GM21825 (cell line): ENCODE measurements at regions not wholly inside any gene's neighbourhood (a gene's known extent, or its start where the extent isn't known, plus 50 kb on each side); places are given as distances from the start of the nearest gene placed in this dataset.

ENCODE experiments used
- ATAC-seq: cut with Tn5 transposase; IDR thresholded peaks from one replicate; pipeline ENCODE4 v1.9.1; 2021; ENCODE audit warnings: mild to moderate bottlenecking, moderate library complexity; ENCODE audit not compliant: unreplicated experiment

DNA sequence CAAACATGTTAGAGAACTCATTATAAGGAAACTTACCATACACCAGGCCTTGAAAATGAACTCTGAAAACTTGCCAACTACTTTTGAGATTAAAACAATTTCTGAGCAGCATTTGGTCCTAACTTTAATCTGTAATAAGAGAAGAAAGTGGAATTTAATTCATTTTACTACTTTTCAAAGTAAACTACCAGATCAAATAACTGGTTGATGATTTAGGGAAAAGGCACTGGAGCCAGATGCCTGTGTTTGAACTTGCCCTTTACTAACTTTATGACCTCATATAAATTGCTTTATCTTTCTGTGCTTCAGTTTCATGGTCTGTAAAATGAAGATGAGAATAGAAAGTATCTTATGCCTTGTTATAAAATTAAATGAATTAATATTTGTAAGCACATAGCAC is 159.9 kb upstream of the PCDH18 start:
- ATAC-seq, result no peak

DNA sequence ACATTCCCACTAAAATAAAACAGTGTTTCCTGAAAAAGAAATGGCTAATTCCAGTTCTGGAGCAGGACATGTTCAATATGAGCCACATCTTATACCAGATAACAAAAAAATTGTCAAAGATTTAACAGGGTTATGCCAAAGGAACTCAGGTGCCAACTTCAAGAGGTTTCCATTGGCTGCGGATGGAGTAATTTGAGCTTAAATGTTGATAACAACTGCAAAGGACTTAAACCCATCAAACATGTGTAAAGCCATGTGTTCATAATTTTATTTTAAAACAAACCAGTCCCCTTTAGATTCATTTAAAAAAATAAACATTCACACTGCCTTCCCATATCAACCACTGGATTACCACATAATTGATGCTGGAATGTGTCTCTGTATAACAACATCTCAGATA is 156.4 kb upstream of the PCDH18 start:
- no peak for ATAC-seq

DNA sequence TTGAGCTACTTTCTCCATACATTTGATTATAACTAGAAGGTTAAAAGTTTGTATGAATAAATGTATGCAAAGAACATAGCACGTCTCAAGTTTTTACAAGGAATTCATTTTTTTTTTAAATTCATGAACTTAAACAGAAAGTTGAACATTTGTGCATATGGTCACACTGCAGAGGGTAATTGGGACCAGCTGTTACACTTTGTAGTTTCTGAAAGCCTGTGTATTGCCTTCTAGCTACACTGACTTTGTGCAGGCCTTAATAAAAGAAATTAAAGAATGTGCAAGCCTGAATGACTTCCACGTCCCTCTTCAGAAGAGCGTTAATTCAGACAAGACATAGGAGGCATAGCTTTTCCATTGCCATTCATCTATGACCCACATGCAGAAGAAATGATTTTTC is 153.1 kb upstream of the PCDH18 start:
- ATAC-seq, result no peak

DNA sequence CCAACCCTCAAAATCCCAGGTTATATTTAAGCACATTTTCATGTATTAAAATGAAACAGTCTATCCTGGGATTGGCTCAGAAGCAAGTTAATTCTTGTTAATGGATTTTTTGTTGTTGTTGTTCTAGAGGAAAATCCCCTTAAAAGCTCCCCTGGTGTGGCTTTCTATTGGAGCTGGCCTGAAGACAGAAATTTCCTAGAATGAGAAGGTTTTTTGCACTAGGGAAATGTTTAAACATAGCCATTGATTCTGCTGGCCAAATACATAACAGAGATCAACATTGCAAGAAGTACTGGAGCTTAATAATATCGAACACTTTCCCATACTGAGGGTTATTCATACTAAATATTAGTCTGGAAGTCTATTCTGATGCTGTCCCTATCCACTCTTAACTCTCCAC is 148.8 kb upstream of the PCDH18 start:
- no peak for ATAC-seq

DNA sequence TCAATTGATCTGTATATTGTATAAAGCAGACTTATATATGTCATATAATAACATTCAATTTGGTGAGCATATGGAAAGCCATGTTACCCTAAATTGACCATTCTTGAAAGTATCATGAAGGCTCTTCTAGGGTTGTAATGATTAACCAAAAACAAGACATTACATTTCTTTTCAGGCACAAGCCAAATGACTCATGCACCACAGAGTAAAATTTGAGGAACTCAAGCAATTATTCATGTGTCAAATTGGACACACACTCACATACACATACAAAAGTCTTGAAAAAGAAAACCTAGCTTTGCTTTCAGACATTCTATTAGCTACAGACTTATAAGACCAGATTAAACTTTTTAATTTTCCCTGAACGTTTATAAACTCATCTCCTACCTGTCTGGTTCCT is 146.5 kb upstream of the PCDH18 start:
- ATAC-seq, result no peak

DNA sequence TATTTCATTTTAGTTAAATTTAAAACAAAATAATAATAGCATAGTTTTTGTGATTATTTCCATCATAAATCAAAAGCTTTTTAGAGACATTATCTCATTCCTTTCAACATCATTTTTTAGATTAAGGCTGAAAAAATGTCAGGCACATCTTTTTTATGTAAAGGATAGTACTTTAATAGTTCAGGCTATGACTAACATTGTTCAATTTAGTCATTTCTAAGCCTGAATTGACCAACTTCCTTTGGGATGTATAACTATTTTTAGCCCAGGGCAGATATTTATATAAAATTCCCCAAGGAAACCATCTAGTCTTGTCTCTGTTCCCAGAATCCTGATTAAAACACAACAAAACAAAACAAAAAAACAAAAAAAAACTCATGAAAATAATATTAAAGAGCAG is 145.6 kb upstream of the PCDH18 start:
- no peak for ATAC-seq

DNA sequence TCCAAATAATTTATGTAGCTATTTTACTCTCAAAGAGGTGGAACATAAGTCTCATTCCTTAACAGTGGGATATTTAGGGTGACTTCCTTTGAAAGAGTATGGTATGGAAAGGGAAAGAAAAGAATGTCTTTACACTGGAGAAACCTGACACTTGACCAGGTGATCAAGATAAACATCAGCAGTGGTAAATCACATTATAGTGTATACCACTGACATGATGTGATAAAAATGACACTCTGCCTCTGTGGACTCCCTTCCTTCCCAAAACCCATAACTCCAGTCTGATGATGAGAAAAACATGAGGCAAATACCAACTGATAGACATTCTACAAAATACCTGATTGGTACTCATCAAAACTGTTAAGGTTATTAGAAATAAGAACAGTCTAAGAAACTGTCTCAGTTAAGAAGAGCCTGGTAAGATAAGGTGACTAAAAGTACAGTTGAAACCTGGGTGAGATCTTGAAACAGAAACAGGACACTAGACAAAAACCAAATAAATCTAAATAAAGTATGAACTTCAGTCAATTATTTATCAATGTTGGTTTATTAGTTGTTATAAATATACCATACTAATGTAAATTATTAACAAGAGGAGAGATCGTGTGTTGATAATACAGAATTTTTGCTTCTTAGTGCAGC is 144.2 kb upstream of the PCDH18 start:
- no peak for ATAC-seq

DNA sequence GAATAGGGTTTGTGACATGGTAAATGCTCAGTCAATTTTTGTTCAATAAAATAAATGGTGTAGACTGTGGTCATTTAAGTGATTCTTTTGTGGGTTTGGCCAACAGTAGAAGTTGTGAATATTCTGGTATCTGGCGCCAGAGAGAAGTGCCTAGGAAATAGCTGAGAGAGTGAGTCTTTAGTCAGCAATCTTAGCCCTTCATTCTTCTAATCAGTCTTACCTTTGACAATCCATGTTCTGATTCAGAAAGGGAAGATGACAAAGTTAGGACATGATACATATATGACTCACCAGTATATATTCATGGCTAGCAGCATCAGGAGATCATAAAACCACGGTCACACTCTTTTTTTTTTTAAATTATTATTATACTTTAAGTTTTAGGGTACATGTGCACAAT is 141.8 kb upstream of the PCDH18 start:
- no peak for ATAC-seq

DNA sequence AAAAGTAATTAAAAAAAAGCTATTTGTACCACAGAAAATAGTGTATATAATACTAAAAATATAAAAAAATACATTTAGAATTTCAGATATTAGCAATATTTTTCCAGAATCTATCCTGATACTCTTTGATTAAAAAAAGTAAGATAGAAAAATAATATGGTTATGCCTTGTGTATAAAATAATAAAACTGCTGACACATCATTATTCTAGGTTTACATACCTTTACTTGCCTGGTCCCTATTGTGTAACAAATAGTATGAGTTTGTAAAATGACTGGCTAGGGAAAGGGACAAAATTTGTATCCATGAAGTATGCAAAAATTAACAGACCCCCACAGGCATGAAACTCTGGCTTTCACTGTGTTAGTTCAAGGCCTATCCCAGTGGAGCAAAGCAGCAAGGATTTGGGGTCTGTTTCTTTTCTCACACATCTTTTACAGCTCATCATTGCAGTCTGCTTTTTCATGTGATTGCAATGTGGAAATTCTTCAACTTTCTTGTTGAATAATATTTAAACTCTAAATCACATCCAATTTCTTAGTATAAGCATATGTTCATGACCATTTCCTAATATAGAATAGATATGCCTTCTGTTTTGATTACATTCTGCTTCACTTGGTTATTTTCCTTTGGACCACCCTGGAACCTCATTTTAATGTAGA is 136.7 kb upstream of the PCDH18 start:
- ATAC-seq, result no peak

DNA sequence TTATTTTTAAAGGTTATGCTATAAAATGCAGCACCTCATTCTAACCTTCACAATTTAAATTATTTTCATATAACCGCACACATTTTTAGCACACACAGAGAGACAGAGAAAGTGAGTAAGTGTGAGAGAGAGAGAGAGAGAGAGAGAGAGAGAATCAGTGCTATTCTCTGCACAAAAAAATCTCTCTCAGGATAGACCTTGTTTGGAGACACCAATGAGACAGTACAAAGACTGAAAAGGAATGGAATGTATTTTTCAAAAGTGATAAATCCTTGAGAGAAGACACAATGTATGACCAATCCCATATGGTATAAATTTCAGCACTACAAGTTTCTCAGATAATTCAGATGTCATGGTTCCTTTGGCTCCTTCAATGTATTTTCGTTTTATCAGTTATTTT is 132.1 kb upstream of the PCDH18 start:
- ATAC-seq, result no peak

DNA sequence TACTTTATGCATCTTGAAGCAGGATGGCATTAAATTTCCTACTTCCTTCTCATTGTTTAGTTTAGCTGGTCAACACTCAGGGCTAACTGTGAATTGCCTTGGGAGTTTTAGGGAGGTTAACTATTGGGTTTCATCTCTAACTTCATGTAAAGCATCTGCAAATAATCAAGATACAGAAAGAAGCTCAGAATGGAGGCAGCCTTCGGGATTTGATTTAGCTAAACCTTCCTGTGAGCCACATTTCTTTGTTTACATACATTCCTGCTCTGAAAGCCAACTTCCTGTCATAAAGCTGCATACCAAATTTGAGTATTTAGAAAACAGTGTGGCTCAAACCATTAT is 131.7 kb upstream of the PCDH18 start:
- ATAC-seq, result no peak

DNA sequence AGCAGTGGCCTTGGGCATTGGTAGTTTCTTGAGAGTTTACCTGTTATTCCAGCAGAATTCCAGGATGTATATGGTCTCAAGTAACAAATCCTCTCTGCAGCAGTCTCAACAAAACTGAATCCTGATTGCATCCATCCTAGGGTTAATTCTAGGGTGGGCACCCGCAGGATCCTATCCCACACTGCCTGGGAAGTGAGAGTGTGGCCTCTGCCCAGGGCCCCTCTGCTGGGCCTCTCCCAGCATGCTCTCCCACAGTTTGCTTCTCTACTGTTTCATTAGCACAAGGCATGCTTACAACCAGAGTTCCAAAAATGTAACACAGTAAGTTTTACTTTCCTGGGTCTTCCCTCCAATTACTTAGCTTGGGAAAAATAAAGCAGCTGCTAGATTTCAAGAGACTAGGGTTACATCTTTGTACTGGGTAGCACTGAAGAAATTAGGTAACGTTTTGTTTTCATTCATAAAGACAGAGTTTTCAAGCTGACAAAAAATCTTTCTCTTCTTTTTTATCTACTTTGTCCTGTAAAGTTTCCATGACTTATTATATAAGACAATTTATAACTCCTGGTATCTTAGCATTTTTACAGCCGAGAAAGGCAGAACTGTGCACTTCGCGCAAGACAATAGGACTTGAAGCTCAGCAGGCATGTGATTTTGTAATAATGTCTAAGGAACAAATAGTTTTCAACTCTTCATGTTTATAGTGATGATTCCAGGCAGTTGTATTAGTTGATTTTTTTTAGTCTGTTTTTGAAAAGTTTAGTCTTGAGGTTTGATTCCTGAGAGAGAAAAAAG is 131.2 kb upstream of the PCDH18 start:
- ATAC-seq, result no peak

DNA sequence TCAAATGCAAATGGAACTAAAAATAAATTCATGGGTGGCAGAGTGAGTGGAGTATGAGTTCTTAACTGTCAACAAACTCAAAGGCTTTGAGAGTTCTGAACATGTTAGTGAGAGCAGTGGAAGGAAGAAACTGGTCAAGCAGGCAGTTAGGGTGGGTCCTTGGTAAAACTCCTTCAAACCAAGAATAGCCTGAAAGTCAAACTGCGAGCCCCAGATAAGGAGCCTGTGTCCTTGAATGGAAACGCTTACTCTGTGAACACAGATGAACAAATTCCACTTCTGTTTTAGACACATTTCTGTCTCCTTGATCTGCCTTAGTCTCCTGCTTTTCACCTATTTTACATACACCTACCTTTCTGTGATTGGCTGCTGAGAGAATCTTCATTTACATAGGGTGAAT is 129.4 kb upstream of the PCDH18 start:
- ATAC-seq, result no peak

DNA sequence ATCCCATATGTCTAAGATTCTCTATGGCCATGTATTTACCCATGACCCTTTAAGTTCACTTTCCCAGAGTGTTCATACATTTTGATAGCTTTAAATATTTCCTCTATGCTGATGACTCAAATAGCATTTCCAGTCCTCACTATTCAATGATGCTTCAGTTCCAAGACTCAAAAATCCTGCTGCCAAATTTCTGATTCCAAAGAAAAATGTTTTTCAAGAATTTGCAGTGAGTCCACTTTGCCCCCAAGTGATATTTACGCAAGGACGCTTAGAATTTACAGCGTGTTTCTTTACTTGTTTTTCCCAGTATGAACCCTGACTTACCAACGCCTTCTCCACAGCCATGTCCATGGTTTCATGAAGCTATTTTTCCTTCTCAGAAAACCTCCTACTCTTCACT is 127.9 kb upstream of the PCDH18 start:
- ATAC-seq, result no peak

DNA sequence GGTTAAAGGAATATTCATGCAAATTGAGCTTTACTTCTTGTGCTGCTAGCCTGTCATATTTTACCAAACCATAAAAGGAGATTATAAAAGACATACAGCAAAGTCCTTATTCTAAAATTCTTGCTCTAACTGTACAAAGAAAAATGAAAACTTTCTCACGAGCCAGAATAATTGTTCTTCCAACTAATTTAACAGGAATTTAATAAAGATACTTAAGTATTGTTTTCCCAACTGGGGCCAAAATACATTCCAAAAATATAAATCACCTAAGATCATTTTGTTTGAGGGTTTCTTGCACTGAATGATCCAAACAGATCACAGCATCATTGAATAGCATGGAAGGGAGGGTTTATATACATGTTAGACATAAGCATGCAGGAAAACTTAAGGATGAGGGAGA is 127.1 kb upstream of the PCDH18 start:
- no peak for ATAC-seq

DNA sequence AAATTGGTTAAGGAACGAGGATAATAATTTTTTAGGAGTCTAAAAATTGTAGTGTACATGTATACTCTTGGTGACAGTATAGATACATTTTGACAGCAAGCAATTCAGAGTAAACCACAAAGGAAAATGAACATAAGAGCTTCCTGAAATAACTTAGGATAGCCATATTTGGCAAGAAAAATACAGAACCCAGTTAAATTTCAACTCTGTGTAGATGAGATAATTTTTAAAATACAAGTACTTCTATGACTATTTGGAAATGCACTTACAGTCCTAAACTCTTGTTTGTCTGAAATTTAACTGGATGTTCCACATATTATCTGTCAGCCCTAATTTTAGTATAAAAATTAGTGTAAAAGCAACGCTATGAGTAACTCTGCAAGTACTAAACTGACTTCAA is 124.4 kb upstream of the PCDH18 start:
- no peak for ATAC-seq

DNA sequence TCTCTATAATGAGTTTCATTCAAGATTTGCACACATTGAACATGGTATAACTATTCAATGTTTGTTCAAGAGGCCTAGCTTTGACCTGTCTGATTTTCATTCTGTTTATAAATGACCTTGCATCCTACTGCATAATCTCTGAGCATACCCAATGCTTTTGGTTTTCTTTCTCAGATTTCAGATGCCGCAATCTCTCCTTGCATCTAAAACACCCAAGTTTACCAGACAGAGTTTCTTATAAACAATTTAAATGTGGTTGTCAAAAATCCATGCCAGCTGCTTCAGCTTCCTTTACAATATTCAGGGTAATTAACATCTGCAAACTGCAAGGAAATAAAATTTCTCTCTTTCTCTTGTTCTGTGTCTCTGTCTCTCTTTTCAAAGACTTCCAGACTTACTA is 123.0 kb upstream of the PCDH18 start:
- ATAC-seq, result no peak

DNA sequence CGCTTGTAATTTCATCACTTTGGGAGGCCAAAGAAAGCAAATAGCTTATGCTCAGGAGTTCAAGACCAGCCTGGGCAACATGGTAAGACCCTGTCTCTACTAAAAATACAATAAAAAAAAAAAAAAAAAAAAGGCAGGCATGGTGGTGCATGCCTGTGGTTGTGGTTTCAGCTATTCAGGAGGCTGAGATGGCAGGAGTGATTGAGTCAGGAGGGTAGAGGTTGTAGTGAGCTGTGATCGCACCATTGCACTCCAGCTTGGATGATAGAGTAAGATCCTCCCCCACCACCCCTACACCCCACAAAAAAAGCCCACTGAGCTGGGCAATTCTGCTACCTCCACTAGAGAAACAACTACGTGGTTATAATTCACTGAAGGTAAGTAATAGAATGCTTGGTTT is 118.8 kb upstream of the PCDH18 start:
- ATAC-seq, result no peak

DNA sequence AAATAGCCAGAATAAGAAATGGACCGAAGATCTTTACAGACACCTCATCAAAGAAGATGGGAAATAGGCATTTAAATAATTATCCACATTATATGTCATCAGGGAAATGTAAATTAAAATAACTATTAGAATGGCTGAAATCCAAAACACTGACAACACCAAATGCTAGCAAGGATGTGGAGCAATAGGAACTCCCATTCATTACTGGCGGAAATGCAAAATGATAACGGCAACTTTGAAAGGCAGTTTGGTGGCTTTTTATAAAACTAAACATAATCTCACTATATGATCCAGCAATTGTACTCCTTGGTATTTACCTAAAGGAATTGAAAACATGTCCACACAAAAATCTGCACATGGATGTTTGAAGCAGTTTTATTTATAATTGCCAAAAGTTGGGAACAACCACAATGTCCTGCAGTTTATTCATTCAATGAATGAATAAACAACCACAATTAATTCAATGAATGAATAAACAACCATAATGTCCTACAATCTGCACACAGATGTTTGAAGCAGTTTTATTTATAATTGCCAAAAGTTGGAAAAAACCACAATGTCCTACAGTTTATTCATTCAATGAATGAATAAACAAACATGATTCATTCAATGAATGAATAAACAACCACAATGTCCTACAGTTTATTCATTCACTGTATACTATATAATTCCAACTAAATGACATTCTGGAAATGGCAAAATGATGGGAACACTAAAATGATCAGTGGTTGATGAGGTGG is 117.6 kb upstream of the PCDH18 start:
- no peak for ATAC-seq

DNA sequence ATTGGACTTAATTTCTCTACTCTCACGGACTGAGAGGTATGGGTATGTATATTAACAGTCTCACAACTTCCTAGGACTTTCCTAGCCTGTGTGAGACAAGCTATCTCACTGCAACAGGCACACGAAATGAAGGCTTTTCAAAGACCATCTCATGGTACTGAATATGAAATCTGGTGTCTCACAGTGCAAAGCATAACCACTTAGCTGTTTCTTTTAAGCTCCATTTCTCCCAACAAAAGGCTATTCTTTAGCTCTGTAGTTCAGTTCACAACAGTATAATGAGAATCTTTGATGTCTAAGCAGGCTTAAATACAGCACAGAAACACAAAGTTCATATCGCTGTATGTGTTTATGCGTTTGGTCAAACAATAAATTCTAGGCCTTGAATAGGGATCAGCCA is 116.2 kb upstream of the PCDH18 start:
- no peak for ATAC-seq

DNA sequence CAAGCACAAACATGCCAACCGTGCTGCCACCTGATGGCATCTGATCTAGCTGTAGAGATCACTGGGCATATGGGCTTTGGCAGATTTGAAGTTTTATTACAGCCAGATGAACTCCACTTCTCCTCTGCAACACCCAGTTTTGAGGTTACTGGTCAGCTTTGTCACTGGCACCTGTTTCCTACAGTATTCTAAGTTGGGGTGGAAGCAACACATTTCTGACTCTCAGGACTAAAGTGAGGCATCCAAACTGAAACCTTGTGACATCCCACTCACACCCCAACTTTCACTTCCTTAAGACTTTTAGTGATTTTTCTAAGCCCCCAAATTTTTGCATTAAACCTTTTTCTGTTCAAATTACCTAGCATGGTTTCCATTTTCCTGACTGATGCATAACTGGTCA is 115.1 kb upstream of the PCDH18 start:
- no peak for ATAC-seq

DNA sequence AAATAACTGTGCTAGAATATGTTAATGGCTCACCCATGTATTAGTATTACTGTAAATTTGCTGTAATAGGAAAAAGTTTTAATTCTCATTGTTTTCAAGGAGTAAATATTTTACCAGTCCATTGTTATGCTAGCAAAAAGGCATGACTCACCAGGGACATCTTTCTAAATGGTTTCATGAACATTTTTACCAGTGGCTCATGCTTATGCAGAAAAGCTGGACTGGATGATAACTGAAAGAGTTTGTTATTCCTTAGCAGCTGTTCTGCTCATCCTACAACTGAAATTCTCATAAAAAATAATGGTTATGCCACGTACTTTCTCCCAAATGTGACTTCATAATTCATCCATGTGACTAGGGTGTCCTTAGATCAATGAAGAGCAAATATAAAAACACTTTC is 111.9 kb upstream of the PCDH18 start:
- no peak for ATAC-seq
